Small intestine (tissue), 7 donors: ENCODE measurements at regions not wholly inside any gene's neighbourhood (a gene's known extent, or its start where the extent isn't known, plus 50 kb on each side); places are given as distances from the start of the nearest gene placed in this dataset.

Experiments used
- DNase-seq, 2 donors: peaks; one replicate each; pipeline versions ENCODE4 v3.0.0 to v3.0.0-alpha.2; 2013
- FAIRE-seq: peaks from 2 replicates; lab custom pipeline; 2012; peaks lifted over from hg19 to GRCh38; lab: Jason Lieb, UNC
- H3K27ac ChIP-seq, 3 donors: one replicate each; pipeline ENCODE4 v1.5.1; 2013; ENCODE audit warnings: low read length in 2 of 3, mild to moderate bottlenecking in 2 of 3, control low read depth in 1 of 3, inconsistent platforms in 1 of 3, low read depth in 1 of 3, moderate library complexity in 1 of 3
- H3K27me3 ChIP-seq, 3 donors: one replicate each; pipeline ENCODE4 v1.6.1; 2013; ENCODE audit warnings: low read length in 3 of 3, inconsistent platforms in 1 of 3; ENCODE audit not compliant: control insufficient read depth in 3 of 3, insufficient read depth in 3 of 3
- H3K36me3 ChIP-seq, 3 donors: one replicate each; pipeline ENCODE4 v1.6.1; 2013; ENCODE audit warnings: low read length in 3 of 3, inconsistent platforms in 1 of 3, low read depth in 1 of 3, mild to moderate bottlenecking in 1 of 3, moderate library complexity in 1 of 3; ENCODE audit not compliant: control insufficient read depth in 3 of 3, insufficient read depth in 2 of 3
- H3K4me1 ChIP-seq, 3 donors: one replicate each; pipeline ENCODE4 v1.6.1; 2013; ENCODE audit warnings: low read length in 2 of 3, inconsistent platforms in 1 of 3, low read depth in 1 of 3, mild to moderate bottlenecking in 1 of 3, moderate library complexity in 1 of 3; ENCODE audit not compliant: control insufficient read depth in 3 of 3, insufficient read depth in 2 of 3
- H3K4me3 ChIP-seq, 3 donors: one replicate each; pipeline ENCODE4 v1.5.1; 2013; ENCODE audit warnings: low read length in 3 of 3, control low read depth in 1 of 3, inconsistent platforms in 1 of 3, low read depth in 1 of 3, mild to moderate bottlenecking in 1 of 3, moderate library complexity in 1 of 3
- H3K9me3 ChIP-seq, 2 donors: one replicate each; pipeline ENCODE4 v1.6.1; 2013; ENCODE audit warnings: low read depth in 1 of 2, low read length in 1 of 2; ENCODE audit not compliant: control insufficient read depth in 2 of 2, insufficient read depth in 1 of 2
- WGBS, 3 donors: extraction: QIAGEN DNeasy Blood & Tissue Kit; methylation state at CpG; one replicate each; pipeline ENCODE4 v1.1.7; 2013; 5-methylcytosine and 5-hydroxymethylcytosine counted together
- donor health status: healthy with polysubstance abuse.
- donor health status: control.
- donor health status: control.
- donor health status: Bipolar disorder and iron deficiency.
- donor health status: healthy.

- H3K36me3 ChIP-seq: no peaks in the 10 kb centered on the region
- no peaks in the 10 kb centered on the region for H3K27me3 ChIP-seq
- DNase-seq (no peak), FAIRE-seq (no peak)
- no peaks in the 10 kb centered on the region for H3K4me1 ChIP-seq
- WGBS, 3 donors: 91 to 98% (median 95%) methylated on average over 3 of the region's 3 CpGs
- no peaks in the 10 kb centered on the region for H3K9me3 ChIP-seq
- H3K27ac ChIP-seq: no peak overlapping the region
- no peak overlapping the region for H3K4me3 ChIP-seq
These were observed 184.0 kb downstream of the IBTK start for GRCh38 chr6:82063574-82063973.

GRCh38 chr6:82062219-82062618 is 185.3 kb downstream of the IBTK start:
- Histone ChIP-seq H3K9me3 (no peaks in the 10 kb centered on the region), H3K36me3 (no peaks in the 10 kb centered on the region), H3K27ac (no peak overlapping the region), H3K4me3 (no peak overlapping the region), H3K27me3 (no peaks in the 10 kb centered on the region), H3K4me1 (no peaks in the 10 kb centered on the region)
- no peak for FAIRE-seq
- WGBS, 3 donors: 69 to 77% (median 70%) methylated on average over 7 of the region's 7 CpGs
- DNase-seq: no peak

- Histone ChIP-seq H3K9me3 (no peaks in the 10 kb centered on the region), H3K27me3 (no peaks in the 10 kb centered on the region), H3K36me3 (no peaks in the 10 kb centered on the region), H3K4me1 (no peaks in the 10 kb centered on the region), H3K27ac (no peak overlapping the region), H3K4me3 (no peak overlapping the region)
- DNase-seq: no peak
- WGBS, 3 donors: 64 to 65% (median 64%) methylated on average over 5 of the region's 5 CpGs
- no peak for FAIRE-seq
These were observed 189.5 kb downstream of the IBTK start for GRCh38 chr6:82057846-82058554.

- Histone ChIP-seq H3K4me1 (no peaks in the 10 kb centered on the region), H3K27ac (no peak overlapping the region), H3K27me3 (no peaks in the 10 kb centered on the region), H3K4me3 (no peak overlapping the region), H3K9me3 (no peaks in the 10 kb centered on the region), H3K36me3 (no peaks in the 10 kb centered on the region)
- FAIRE-seq (no peak), DNase-seq (no peak)
- 58 to 82% (median 62%) methylated on average over 1 of the region's 1 CpG for WGBS, 3 donors
These were observed 191.0 kb downstream of the IBTK start for GRCh38 chr6:82056567-82056966.

GRCh38 chr6:82045965-82046756 is 201.4 kb downstream of the IBTK start:
- Histone ChIP-seq H3K4me3 (no peak overlapping the region), H3K27ac (no peak overlapping the region), H3K36me3 (no peaks in the 10 kb centered on the region), H3K9me3 (no peaks in the 10 kb centered on the region), H3K4me1 (no peaks in the 10 kb centered on the region), H3K27me3 (no peaks in the 10 kb centered on the region)
- 81 to 84% (median 83%) methylated on average over 6 of the region's 6 CpGs for WGBS, 3 donors
- no peak for DNase-seq
- FAIRE-seq: no peak

GRCh38 chr6:82040405-82041221 is 206.9 kb downstream of the IBTK start:
- Histone ChIP-seq H3K4me3 (no peak overlapping the region), H3K4me1 (no peaks in the 10 kb centered on the region), H3K36me3 (no peaks in the 10 kb centered on the region), H3K27ac (no peak overlapping the region), H3K9me3 (no peaks in the 10 kb centered on the region), H3K27me3 (no peaks in the 10 kb centered on the region)
- WGBS, 3 donors: 46 to 48% (median 47%) methylated on average over 4 of the region's 4 CpGs
- FAIRE-seq (no peak), DNase-seq (peak; percentile 21 to 64)

GRCh38 chr6:82038631-82039030 is 208.9 kb downstream of the IBTK start:
- no peak overlapping the region for H3K4me3 ChIP-seq
- no peaks in the 10 kb centered on the region for H3K4me1 ChIP-seq
- no peaks in the 10 kb centered on the region for H3K27me3 ChIP-seq
- WGBS, 3 donors: 79 to 84% (median 84%) methylated on average over 5 of the region's 5 CpGs
- DNase-seq (no peak), FAIRE-seq (no peak)
- no peaks in the 10 kb centered on the region for H3K9me3 ChIP-seq
- H3K36me3 ChIP-seq: no peaks in the 10 kb centered on the region
- H3K27ac ChIP-seq: no peak overlapping the region

- 82 to 89% (median 85%) methylated on average over 2 of the region's 2 CpGs for WGBS, 3 donors
- no peak for DNase-seq
- Histone ChIP-seq H3K4me3 (no peak overlapping the region), H3K27ac (no peak overlapping the region), H3K4me1 (no peaks in the 10 kb centered on the region), H3K36me3 (no peaks in the 10 kb centered on the region), H3K9me3 (no peaks in the 10 kb centered on the region), H3K27me3 (no peaks in the 10 kb centered on the region)
- no peak for FAIRE-seq
These were observed 212.0 kb downstream of the IBTK start for GRCh38 chr6:82035526-82035925.
